Mesendoderm (in vitro differentiated cells): ENCODE measurements at regions not wholly inside any gene's neighbourhood (a gene's known extent, or its start where the extent isn't known, plus 50 kb on each side); places are given as distances from the start of the nearest gene placed in this dataset.

Source experiments
- DNase-seq: peaks from one replicate; pipeline ENCODE4 v3.0.0; 2013
- H2AK5ac ChIP-seq: 2 replicates; pipeline ENCODE4 v1.6.1; 2013; ENCODE audit warnings: low read length, inconsistent platforms
- H2BK120ac ChIP-seq: 2 replicates; pipeline ENCODE4 v1.6.1; 2013; ENCODE audit warnings: low read depth, mild to moderate bottlenecking, low read length, moderate library complexity, mixed read lengths
- H2BK15ac ChIP-seq: replicated peaks from 2 replicates; pipeline ENCODE4 v1.6.1; 2013; ENCODE audit warnings: low read depth, mild to moderate bottlenecking, moderate library complexity
- H2BK5ac ChIP-seq: 2 replicates; pipeline ENCODE4 v1.6.1; 2013; ENCODE audit warnings: low read length, inconsistent platforms
- H3K18ac ChIP-seq: 2 replicates; pipeline ENCODE4 v1.6.1; 2013; ENCODE audit warnings: mild to moderate bottlenecking, low read length, mixed read lengths
- H3K23ac ChIP-seq: one replicate; pipeline ENCODE4 v1.6.1; 2013; ENCODE audit warnings: low read length
- H3K27ac ChIP-seq: 2 replicates; pipeline ENCODE4 v1.5.1; 2013; ENCODE audit warnings: low read depth, mild to moderate bottlenecking, inconsistent platforms, low read length, moderate library complexity
- H3K27me3 ChIP-seq: 2 replicates; pipeline ENCODE4 v1.6.1; 2013; ENCODE audit warnings: low read length, control low read depth, mild to moderate bottlenecking, inconsistent platforms; ENCODE audit not compliant: insufficient read depth, poor library complexity
- H3K36me3 ChIP-seq: 2 replicates; pipeline ENCODE4 v1.6.1; 2013; ENCODE audit warnings: low read length, inconsistent platforms; ENCODE audit not compliant: control insufficient read depth, insufficient read depth
- H3K4ac ChIP-seq: one replicate; pipeline ENCODE4 v1.6.1; 2013; ENCODE audit warnings: low read depth, mild to moderate bottlenecking, low read length, moderate library complexity
- H3K4me1 ChIP-seq: 2 replicates; pipeline ENCODE4 v1.6.1; 2013; ENCODE audit warnings: low read depth, low read length, inconsistent platforms; ENCODE audit not compliant: control insufficient read depth
- H3K4me2 ChIP-seq: 2 replicates; pipeline ENCODE4 v1.6.1; 2013; ENCODE audit warnings: low read length
- H3K4me3 ChIP-seq: 2 replicates; pipeline ENCODE4 v1.5.1; 2013; ENCODE audit warnings: mild to moderate bottlenecking, low read length
- H3K56ac ChIP-seq: one replicate; pipeline ENCODE4 v1.6.1; 2013; ENCODE audit warnings: low read length
- H3K79me1 ChIP-seq: 2 replicates; pipeline ENCODE4 v1.6.1; 2013; ENCODE audit warnings: low read length, inconsistent platforms
- H3K79me2 ChIP-seq: 2 replicates; pipeline ENCODE4 v1.6.1; 2013; ENCODE audit warnings: mild to moderate bottlenecking, low read length; ENCODE audit not compliant: control insufficient read depth, insufficient read depth
- H3K9ac ChIP-seq: 2 replicates; pipeline ENCODE4 v1.6.1; 2013; ENCODE audit warnings: low read length, inconsistent platforms
- H4K5ac ChIP-seq: one replicate; pipeline ENCODE4 v1.6.1; 2013; ENCODE audit warnings: low read length
- H4K8ac ChIP-seq: one replicate; pipeline ENCODE4 v1.6.1; 2013; ENCODE audit warnings: low read depth, mild to moderate bottlenecking, control low read depth, low read length, moderate library complexity
- WGBS: extraction: QIAGEN DNeasy Blood & Tissue Kit; methylation state at CpG from one replicate; pipeline ENCODE4 v1.1.7; 2013; ENCODE audit warnings: low lambda C conversion rate, missing lambda C conversion rate; ENCODE audit not compliant: insufficient coverage; ENCODE audit errors: extremely low coverage; 5-methylcytosine and 5-hydroxymethylcytosine counted together

DNA sequence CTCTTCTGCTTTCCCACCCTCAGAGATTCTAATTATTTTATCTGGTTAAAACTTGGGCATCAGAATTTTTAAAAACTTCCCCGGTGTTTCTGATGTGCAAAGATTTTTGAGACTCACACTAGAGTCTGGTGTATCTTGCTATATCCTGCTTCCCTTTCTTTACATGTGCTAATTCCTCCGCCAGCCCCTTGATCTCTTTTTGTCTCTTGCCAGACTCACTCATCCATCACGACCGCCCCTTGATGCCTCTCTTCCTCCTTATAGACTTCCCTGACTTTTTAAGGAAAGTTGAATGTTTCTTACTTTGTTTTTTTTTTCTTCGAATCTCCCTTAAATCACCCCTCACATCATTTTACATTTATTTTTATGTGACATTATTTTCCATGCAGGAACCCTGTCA, 274.9 kb upstream of the PITX2 start:
- Histone ChIP-seq H2BK15ac (no peak overlapping the region), H3K56ac (no peak overlapping the region), H3K18ac (no peak overlapping the region), H3K79me1 (no peaks in the 10 kb centered on the region), H3K79me2 (no peaks in the 10 kb centered on the region), H3K4me1 (peaks cover 3% of the 10 kb centered on the region), H3K9ac (no peak overlapping the region), H3K23ac (no peak overlapping the region), H3K27ac (no peak overlapping the region), H3K36me3 (no peaks in the 10 kb centered on the region), H4K8ac (no peak overlapping the region), H2BK5ac (no peak overlapping the region), H3K4me2 (no peak overlapping the region), H2AK5ac (no peak overlapping the region), H3K4ac (no peak overlapping the region), H3K4me3 (no peak overlapping the region), H3K27me3 (no peaks in the 10 kb centered on the region), H4K5ac (no peak overlapping the region), H2BK120ac (no peak overlapping the region)
- WGBS, result no CpG with 5 or more reads among the region's 5 CpGs
- DNase-seq, result no peak

DNA sequence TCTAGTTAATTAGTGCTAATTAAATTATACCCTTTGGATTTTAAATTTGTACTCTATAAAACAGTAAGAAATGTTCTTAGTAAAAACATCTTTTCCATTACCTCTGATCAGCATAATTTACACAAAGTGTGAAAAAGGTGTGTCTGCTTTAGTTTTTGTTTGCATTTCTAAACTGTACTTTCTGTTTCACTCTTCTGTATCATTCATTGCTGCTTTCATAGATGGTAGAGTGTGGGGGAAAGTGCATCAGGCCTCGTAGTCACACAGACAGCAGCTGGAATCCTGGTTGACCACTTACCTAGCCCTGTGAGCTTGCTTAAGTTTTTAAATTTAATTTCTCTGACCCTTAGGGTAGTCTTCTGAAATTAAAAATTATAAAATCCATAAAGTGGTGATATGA, 275.4 kb upstream of the PITX2 start:
- Histone ChIP-seq H3K27ac (no peak overlapping the region), H3K79me1 (no peaks in the 10 kb centered on the region), H2BK120ac (no peak overlapping the region), H3K79me2 (no peaks in the 10 kb centered on the region), H3K9ac (no peak overlapping the region), H4K8ac (no peak overlapping the region), H3K27me3 (no peaks in the 10 kb centered on the region), H3K23ac (no peak overlapping the region), H3K4me3 (no peak overlapping the region), H2BK5ac (no peak overlapping the region), H3K4ac (no peak overlapping the region), H4K5ac (no peak overlapping the region), H3K18ac (no peak overlapping the region), H3K4me2 (no peak overlapping the region), H2AK5ac (no peak overlapping the region), H3K36me3 (no peaks in the 10 kb centered on the region), H2BK15ac (no peak overlapping the region), H3K56ac (no peak overlapping the region), H3K4me1 (peaks cover 3% of the 10 kb centered on the region)
- DNase-seq, result no peak
- WGBS, result no CpG with 5 or more reads among the region's 1 CpG

DNA sequence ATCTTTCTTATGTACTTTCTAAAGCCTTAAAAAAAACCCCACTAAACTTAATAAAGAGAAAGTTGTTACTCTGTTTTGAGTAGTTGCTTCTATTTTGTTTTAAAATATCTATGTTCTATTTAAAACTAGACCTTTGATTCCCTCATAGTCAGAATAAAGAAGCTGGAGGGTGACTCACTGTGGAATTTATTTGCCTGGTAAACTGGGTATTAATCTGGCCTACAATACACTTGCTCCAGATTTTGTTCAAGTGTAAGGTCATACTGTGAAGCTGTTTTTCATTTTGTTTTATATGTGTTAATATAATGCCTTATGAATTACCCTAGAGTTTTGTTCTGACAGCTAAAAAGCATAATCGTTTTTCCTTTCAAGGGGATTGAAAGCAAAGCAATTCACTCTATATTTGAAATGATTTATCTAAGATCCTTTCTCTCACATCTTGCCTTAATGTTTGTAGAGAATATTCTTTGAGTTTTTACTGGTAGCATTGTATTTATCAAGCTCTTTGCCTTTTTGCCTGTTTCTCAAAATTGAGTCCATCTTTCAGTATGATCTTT, 277.4 kb upstream of the PITX2 start:
- H3K4me2 ChIP-seq, result no peak overlapping the region

DNA sequence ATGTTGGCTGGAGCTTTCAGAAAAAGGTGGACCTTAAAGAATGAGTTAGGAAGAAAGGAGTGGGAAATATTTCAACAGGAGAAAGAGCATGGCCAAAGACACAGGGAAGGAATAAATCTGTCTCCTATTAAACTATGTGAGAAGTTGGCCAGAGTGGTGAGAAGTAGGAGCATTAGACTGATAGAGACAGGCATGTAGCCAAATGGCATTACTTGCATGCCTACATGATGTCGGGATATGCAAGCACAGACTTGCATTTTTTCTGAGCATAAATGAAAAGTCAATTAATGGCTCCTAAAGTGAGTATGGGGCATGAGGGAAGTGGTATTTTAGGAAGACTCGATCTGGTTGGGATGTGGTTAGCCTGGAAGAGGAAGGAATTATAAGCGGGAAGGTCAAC, 279.6 kb upstream of the PITX2 start:
- Histone ChIP-seq H3K79me1 (no peaks in the 10 kb centered on the region), H3K4ac (no peak overlapping the region), H3K56ac (peak overlapping the region; percentile 11), H3K9ac (no peak overlapping the region), H2AK5ac (no peak overlapping the region), H3K23ac (no peak overlapping the region), H3K4me2 (no peak overlapping the region), H3K27me3 (no peaks in the 10 kb centered on the region), H3K18ac (no peak overlapping the region), H2BK120ac (no peak overlapping the region), H4K5ac (no peak overlapping the region), H3K36me3 (no peaks in the 10 kb centered on the region), H3K4me3 (no peak overlapping the region), H3K27ac (no peak overlapping the region), H3K4me1 (peaks cover 5% of the 10 kb centered on the region), H4K8ac (no peak overlapping the region), H2BK5ac (no peak overlapping the region), H2BK15ac (no peak overlapping the region), H3K79me2 (no peaks in the 10 kb centered on the region)
- WGBS, result no CpG with 5 or more reads among the region's 3 CpGs
- peak; percentile 63 for DNase-seq

More for the DNA sequence above, 277.4 kb upstream of the PITX2 start:
- no peak overlapping the region for H3K23ac ChIP-seq
- H3K27me3 ChIP-seq, result no peaks in the 10 kb centered on the region
- no peak overlapping the region for H4K8ac ChIP-seq
- no peak overlapping the region for H4K5ac ChIP-seq
- no peak overlapping the region for H3K4ac ChIP-seq
- no peaks in the 10 kb centered on the region for H3K79me1 ChIP-seq
- H3K4me1 ChIP-seq, result peaks cover 5% of the 10 kb centered on the region
- H3K9ac ChIP-seq, result no peak overlapping the region
- no peak overlapping the region for H2BK5ac ChIP-seq
- H2BK120ac ChIP-seq, result no peak overlapping the region
- H3K36me3 ChIP-seq, result no peaks in the 10 kb centered on the region
- H3K18ac ChIP-seq, result no peak overlapping the region
- H3K79me2 ChIP-seq, result no peaks in the 10 kb centered on the region
- H2BK15ac ChIP-seq, result no peak overlapping the region
- no peak overlapping the region for H3K56ac ChIP-seq
- H2AK5ac ChIP-seq, result no peak overlapping the region
- no peak for DNase-seq
- no peak overlapping the region for H3K27ac ChIP-seq
- H3K4me3 ChIP-seq, result no peak overlapping the region
- WGBS, result no CpG with 5 or more reads among the region's 1 CpG

DNA sequence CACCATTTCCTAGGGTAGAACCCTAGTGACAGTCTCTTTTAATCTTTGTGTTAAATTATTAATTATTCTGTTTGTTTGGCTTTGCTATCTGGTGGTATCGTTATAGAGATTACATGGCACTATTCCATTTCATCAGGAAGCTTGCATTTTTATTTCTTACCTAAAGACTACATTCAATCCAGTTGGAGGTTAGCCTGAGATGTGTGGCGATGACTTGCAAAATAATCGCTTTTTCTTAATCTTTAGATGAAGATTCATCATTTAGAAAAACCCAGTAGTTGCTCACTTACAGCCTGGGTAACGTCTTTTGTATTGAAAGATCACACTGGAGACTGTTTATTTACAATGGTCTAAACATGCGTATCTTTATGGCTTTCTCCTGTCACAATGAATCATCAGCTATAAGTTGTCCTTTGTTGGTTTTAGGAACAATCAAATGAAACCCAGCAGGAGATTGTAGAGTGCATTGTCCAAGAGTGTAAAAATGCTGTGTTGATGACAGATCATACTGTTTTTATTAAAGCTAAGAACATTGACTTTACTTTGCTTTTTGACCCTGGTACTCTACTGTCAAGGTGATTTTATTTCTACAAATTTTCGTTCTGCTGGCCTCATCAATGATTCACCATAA, 281.7 kb upstream of the PITX2 start:
- Histone ChIP-seq H3K4me2 (no peak overlapping the region), H3K36me3 (no peaks in the 10 kb centered on the region), H3K4me1 (peaks cover 5% of the 10 kb centered on the region), H2BK120ac (no peak overlapping the region), H3K56ac (no peak overlapping the region), H3K79me1 (no peaks in the 10 kb centered on the region), H2AK5ac (no peak overlapping the region), H3K23ac (no peak overlapping the region), H4K5ac (no peak overlapping the region), H3K9ac (no peak overlapping the region), H2BK5ac (no peak overlapping the region), H3K79me2 (no peaks in the 10 kb centered on the region), H3K4me3 (no peak overlapping the region), H3K18ac (no peak overlapping the region), H2BK15ac (no peak overlapping the region), H3K4ac (no peak overlapping the region), H3K27me3 (no peaks in the 10 kb centered on the region), H4K8ac (no peak overlapping the region), H3K27ac (no peak overlapping the region)
- WGBS, result no CpG with 5 or more reads among the region's 6 CpGs
- peak; percentile 27 for DNase-seq

- H3K27me3 ChIP-seq, result no peaks in the 10 kb centered on the region
- no peak overlapping the region for H3K23ac ChIP-seq
- no peaks in the 10 kb centered on the region for H3K36me3 ChIP-seq
- H3K4me3 ChIP-seq, result no peak overlapping the region
- no peak overlapping the region for H3K4ac ChIP-seq
- DNase-seq, result no peak
- H4K8ac ChIP-seq, result no peak overlapping the region
- no peaks in the 10 kb centered on the region for H3K79me2 ChIP-seq
- no peak overlapping the region for H2BK120ac ChIP-seq
- H4K5ac ChIP-seq, result no peak overlapping the region
- H3K27ac ChIP-seq, result no peak overlapping the region
- peaks cover 5% of the 10 kb centered on the region for H3K4me1 ChIP-seq
- H3K56ac ChIP-seq, result no peak overlapping the region
- H3K9ac ChIP-seq, result no peak overlapping the region
- H3K79me1 ChIP-seq, result no peaks in the 10 kb centered on the region
- no peak overlapping the region for H3K18ac ChIP-seq
- no peak overlapping the region for H2BK5ac ChIP-seq
- no peak overlapping the region for H2AK5ac ChIP-seq
- H2BK15ac ChIP-seq, result no peak overlapping the region
- H3K4me2 ChIP-seq, result no peak overlapping the region
Observed at GRCh38 chr4:110905367-110905766, 282.5 kb upstream of the PITX2 start.
